AG09309 (cell line): ENCODE measurements at regions not wholly inside any gene's neighbourhood (a gene's known extent, or its start where the extent isn't known, plus 50 kb on each side); places are given as distances from the start of the nearest gene placed in this dataset.

Experiments used
- DNase-seq: peaks from one replicate; pipeline ENCODE4 v3.0.0-alpha.2; 2010; ENCODE audit warnings: low read depth
- H3K4me3 ChIP-seq: 2 replicates; pipeline ENCODE4 v1.5.1; 2011; ENCODE audit warnings: mild to moderate bottlenecking, low read depth, low read length, moderate library complexity; ENCODE audit not compliant: control insufficient read depth
- CTCF ChIP-seq: IDR thresholded peaks from 2 replicates; pipeline ENCODE4 v1.5.1; 2011; ENCODE audit warnings: mild to moderate bottlenecking, low read depth, low read length, inconsistent platforms; ENCODE audit not compliant: insufficient read depth, control insufficient read depth; ENCODE audit errors: missing control alignments

GRCh38 chr7:45368129-45368807, 205.9 kb upstream of the ADCY1 start:
- H3K4me3 ChIP-seq: no peak overlapping the region
- no peak for DNase-seq
- no peak for TF ChIP-seq CTCF

GRCh38 chr7:45384499-45384898, 189.7 kb upstream of the ADCY1 start:
- no peak for TF ChIP-seq CTCF
- H3K4me3 ChIP-seq: no peak overlapping the region
- DNase-seq: no peak

- TF ChIP-seq CTCF: no peak
- no peak for DNase-seq
- H3K4me3 ChIP-seq: no peak overlapping the region
Measured at GRCh38 chr7:45387837-45388236, 186.3 kb upstream of the ADCY1 start.

- no peak for DNase-seq
- no peak for TF ChIP-seq CTCF
Measured at GRCh38 chr7:45389073-45389872, 184.9 kb upstream of the ADCY1 start.

GRCh38 chr7:45390180-45390579, 184.0 kb upstream of the ADCY1 start:
- TF ChIP-seq CTCF: no peak
- no peak overlapping the region for H3K4me3 ChIP-seq
- DNase-seq: no peak

More at GRCh38 chr7:45389073-45389872, 184.9 kb upstream of the ADCY1 start:
- H3K4me3 ChIP-seq: no peak overlapping the region

GRCh38 chr7:45390731-45391130, 183.4 kb upstream of the ADCY1 start:
- H3K4me3 ChIP-seq: no peak overlapping the region
- no peak for TF ChIP-seq CTCF
- DNase-seq: no peak
